ENCODE measurements at regions not wholly inside any gene's neighbourhood (a gene's known extent, or its start where the extent isn't known, plus 50 kb on each side); places are given as distances from the start of the nearest gene placed in this dataset.
A peak's percentile ranks its signal among the peaks of the same experiment; 100 is the strongest.
"Not testable (repeated sequence)": the region's sequence is repeated elsewhere in the genome, so short reads cannot be mapped to it uniquely, and the experiment has no call there.

DNA sequence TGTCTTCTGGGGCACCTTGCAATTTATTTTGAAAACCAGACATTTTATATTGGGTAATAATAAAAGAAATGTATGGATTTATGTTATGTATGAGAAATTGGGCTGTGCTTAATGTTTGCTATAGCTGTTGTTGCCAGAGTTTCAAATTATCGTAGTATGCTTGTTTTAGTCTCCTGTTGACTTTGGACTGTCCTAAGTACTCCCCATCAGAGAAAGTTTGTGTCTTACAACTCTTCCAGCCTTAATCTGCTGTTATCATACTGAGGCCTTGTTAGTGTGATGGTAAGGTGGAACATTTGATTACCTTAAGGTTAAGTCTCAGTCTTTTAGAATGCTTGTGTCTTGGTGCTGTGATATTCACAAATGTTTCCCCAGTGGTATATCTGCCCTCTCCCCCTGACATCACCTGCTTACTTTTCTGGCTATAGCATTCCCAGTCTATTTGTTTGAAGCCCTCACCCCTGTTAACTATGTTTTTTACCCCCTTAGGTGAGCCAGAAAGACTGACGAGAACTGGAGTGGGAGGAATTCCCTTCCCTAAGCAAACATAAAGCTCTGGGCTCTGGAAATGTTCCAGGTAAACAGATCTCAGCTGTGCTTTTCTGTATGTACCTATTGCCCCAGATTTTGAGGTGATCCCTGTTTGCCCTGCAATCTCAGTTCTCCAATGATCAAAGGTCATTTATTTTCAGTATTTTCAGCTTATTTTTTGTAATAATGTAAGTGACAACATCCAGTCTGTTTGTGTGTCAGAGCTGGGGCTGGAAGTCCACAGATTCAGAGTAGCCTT is 581.1 kb upstream of the CITED2 start:
- DNase-seq: peak; percentile 41 to 79

DNA sequence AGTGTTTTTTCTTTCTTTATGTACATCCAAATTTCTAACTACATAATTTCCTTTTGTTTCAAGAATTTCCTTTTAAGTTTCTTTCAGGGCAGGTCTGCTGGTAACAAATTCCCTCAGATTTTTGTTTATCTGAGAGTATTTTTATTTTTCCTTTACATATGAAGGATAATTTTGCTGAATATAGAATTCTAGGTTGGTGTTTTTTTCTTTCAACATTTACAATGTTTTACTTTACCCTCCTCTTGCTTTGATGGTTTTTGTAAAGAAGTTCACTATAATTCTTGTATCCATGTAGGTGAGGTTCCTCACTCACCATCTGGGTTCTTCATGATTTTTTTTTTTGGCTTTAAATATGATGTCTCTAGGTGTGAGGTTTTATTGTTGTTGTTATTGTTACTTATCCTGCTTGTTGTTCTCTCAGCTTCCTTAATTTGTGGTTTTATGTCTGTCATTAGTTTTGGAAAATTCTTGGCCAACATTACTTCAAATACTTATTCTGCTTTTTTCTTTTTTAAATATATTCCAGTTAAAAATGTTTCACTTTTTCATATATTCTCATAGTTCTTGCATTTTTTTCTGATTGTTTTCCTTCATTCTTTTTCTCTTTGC is 580.1 kb upstream of the CITED2 start:
- no peak for DNase-seq

DNA sequence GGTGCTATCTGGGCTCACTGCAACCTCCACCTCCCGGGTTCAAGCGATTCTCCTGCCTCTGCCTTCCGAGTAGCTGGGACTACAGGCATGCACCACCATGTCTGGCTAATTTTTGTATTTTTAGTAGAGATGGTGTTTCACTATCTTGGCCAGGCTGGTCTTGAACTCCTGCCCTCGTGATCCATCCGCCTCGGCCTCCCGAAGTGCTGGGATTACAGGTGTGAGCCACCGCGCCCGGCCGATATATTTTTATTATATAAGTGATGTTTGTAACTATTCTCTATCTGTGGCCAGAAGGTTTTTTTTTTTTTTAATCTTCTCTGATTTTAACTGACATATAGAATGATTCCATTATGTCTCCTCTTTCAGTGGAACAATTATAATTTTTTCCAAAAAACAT is 579.3 kb upstream of the CITED2 start:
- DNase-seq: not testable (repeated sequence)

DNA sequence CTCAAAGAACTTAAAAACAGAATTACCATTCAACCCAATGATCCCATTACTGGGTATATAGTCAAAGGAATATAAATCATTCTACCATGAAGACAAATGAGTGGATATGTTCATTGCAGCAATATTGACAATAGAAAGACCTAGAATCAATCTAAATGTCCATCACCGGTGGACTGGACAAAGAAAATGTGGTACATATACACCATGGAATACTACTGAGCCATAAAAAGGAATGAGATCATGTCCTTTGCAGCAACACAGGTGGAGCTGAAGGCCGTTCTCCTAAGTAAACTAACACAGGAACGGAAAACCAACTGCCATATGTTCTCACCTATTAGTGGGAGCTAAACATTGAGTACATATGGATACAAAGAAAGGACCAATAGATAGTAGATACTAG is 576.7 kb upstream of the CITED2 start:
- DNase-seq: no peak

DNA sequence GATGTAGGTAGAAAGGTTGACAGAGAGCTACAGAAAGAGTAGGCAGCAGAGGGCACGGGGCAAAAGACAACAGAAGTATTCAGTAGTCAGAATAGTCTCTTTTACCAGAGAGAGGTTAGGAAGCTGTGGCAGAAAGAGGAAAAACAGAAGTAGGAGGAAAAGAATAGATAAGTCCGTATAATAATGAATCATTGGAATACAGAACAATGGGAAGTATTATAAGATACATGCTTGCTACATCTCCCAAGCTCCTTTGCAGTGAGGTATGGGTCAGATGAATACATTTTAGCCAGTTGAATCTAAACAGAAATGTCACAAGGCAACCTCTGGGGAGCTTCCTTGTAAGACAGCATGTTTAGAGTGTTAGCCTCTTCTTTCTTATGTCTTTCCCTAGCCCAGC is 570.5 kb upstream of the CITED2 start:
- no peak for DNase-seq

DNA sequence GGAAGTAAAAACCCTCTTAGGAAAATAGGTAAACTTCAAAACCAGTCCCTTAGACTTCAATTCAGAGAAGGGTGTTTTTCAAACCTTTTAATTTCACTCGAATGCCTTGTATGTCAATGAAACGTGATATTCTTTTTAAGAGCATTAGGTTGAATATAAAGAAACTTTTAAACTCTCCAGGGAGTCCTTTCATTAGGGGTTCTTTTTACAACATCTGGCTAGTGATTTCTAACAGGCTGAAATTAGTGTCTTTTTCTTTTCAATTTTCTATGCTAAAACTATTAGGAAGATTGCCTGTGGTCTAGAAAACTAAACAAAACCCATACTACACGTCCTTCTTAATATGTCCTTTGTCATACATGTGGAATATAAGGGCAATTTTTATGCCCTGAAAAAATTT is 569.7 kb upstream of the CITED2 start:
- DNase-seq: peak in 1 of 2 experiments; percentile 24

DNA sequence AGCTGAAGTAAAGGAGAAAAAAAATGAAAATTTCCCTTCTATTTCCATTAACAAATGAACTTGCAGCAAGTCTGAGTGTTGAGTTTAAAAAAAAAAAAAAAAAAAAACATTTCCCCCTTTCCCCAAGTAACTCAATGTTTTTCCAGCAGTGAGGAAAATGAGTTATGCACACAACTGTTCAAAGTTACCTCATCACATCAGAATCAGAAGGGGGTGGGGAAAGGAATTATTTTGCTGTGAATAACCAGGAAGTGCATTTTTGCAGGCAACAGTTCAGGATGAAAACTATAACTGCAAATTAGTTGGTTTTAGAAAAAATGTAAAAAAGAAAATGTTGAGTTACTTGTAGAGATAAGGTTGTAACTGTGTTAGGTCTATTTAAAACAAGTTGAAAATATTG is 568.9 kb upstream of the CITED2 start:
- DNase-seq: peak in 1 of 2 experiments; percentile 6

DNA sequence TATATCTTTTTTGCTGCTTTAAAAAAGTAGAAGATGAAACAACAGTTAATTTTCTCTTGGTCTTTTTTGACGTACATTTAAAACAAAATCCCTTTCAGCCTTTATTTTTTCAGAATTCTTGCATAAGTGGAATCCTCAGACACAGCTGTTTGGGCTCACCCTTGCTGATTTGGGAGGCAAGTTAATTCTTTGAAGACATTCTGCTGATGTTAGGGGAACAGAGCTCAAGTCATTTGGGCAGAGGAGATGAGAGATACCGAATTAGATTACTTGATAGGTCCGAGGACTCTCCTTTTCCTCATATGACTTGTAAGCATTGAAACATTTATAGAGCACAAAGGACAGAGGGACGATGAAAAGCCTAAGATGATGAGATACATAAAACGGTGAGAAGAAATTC is 567.9 kb upstream of the CITED2 start:
- no peak for DNase-seq

DNA sequence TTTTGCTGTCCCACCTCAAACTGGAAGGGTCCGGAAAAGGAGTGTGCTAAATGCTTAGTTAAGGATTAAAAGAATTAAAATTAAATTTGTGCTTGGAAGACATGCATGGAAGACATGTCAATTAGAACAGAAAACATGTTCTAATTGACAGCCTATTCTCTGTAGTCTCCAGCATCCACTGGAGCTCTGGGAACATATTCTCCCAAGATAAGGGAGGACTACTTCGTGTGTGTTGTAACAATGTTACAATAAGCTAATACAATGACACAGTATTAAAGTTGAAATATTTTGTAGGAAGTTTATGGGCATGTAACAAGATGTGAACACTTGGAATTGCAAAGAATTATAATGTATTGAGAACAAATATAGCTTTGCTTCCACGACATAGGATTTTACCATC is 567.4 kb upstream of the CITED2 start:
- DNase-seq: no peak

DNA sequence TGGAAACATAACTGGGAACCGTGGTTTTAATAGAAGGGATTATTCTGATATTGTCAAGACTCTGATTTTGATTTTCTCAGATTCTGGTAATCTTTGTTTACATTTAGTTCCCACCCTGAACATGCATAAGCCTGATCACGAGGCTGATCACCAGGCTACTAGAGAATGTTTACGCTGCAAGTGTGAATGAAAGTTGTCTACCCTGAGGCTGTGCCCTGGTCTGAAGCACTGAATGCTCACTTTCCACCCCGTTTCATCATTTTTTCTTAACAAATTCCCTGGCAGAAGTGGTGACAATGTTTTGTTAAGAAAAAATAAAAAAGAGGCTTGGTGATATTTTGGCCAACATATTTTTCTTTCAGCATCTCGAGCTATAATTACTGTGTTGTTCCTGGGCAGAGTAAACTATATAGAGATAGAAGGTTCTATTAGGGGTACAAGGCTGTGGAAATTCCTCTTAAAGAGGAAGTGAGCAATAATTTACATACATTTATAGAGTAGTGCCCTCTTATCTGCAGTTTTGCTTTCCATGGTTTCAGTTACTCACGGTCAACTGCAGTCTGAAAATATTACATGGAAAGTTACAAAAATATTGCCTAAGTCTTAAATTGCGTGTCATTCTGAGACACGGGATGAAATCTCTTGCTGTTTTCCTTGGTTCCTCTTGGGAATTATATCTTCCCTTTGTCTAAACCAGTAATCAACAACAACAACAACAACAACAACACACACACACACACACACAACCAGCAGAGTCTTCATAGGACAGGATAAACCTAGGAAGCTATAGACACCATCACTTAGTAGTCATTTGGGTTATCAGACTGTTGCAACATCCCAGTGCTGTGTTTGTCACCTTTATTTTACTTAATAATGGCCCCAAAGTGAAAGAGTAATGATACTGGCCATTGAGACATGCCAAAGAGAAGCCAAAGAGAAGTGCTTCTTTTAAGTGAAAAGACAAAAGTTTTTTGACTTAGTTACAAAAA is 566.6 kb upstream of the CITED2 start:
- DNase-seq: no peak

DNA sequence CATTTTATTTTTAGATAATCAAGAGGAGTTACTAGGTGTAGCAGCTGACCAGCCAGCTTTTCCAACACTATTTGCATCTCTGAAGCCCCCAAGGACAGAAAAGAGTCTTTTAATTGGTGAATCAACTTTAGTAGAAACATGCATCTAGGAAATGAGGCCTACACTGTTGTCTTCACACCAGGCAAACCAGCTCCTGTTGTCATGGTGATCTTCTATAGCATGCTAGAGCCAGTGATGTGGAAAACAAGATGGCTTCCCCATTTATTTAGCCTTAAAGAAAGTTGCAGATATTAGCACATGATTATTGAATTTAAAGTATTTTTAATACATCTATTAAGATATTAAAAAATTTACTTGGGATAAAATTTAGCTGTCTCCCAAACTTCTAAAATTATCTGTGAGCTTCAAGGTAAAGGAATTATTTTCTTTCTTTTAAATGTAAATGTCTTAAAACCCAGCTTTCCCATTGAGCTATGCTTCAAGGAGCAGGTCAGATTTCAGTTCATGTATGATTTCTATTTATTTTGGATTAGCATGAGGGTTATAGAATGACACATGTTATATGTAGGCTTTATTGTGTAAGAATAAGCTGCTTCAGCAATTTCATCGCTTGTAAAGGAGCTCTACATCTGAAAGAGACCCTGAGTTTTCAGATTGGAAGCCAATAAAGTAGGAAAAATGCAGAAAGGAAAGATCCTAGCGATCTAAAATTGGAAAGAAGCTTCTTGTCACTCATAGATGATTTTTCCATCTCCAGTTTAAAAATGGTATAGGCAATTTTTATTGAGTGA is 564.9 kb upstream of the CITED2 start:
- DNase-seq: no peak

DNA sequence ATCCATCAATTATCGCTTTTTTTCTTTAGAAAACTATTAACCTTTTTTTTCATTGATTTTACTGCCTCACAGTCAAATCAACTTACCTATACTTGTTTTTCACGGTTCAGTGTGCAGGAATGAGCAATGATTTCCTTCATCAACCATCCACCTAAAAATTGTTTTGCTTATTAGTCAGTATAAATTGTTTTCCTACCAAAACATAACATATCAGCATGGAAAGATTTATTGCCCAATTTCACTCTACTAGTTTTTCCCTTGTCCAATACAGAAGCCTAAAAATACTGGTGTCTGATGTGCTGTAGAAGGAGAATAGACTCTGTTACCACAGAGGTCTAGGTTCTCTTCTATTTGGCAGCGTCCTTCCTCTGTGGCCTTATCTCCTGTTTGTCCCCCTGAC is 558.2 kb upstream of the CITED2 start:
- DNase-seq: no peak

DNA sequence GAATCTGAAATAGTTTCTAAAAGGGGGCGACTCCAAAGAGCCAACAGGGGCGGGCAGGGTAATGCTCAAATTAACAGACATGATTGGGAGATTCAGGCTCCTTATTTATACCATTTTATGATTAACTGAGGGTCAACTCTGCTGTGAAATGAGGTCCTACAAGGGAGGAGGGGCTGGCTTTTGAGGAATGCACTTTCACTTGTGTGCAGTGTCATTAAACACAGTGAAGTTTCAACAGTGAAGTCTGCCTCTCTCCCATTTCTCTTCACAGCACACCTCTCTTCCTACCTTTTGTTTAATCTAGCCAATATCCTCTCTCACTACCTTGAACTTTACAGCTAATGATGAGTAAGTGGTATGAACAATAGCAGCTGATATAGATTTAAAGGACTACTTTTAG is 557.3 kb upstream of the CITED2 start:
- no peak for DNase-seq

DNA sequence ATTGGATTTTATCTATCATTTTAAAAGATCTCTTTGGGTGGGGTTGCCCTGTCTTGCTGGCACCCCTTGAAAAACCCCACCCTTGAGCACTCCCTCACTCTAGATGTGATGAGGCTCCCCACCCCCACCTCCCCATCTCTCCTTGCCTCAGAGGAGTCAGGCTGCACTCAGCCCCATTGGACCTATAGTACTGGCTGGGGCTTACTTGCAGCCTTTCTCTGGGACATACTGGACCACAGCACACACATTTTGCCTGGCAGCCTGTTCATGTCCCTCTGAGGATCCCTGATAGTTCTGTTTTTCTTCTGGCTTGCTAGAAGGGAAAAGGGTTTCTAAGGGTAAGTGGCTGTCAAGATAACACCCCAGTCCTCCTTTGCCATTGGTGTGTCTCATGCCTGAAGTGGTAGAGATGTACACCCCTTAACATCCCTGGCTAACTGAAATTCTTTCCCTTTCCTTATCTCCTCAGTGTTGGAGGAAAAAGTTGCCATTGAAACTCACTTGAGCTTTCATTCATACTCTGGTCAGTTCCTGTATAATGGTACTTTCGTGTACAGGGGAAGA is 553.4 kb upstream of the CITED2 start:
- DNase-seq: no peak

DNA sequence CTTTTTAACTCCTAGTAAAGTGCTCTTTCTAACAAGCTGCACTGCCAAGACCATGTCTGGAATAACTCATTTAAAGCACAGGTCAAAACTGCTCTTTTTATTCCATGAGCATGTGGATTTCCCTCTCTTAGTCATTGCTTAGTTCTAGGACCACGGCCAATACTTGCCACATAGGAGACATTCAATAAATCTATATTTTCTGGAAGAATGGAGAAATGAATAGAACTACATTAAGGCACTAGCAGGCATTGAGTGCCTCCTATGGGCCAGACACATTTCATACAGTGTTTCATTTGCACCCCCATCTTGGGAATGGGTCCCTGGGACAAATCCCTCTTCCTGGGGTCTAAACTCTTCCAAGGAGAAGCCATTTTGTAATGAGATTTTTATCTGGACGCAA is 552.8 kb upstream of the CITED2 start:
- DNase-seq: no peak

DNA sequence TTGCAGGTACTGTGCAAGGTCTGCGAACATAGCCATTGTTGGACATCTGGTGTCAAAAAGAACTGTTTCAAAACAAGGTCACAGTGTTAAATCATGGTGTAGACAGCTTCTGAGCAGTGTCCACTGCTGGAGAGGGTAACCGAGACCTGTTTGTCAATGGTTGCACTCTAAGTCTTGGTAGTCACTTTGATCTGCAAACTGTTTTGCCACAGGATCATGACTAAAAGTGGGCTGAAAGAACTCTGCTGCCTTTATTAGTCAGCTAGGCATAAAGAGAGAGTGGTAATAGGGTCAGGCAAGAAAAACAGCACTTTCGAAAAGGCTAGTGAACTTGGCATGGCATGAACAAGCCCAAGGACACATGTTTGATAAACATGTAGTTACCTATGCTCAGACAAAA is 552.3 kb upstream of the CITED2 start:
- no peak for DNase-seq

DNA sequence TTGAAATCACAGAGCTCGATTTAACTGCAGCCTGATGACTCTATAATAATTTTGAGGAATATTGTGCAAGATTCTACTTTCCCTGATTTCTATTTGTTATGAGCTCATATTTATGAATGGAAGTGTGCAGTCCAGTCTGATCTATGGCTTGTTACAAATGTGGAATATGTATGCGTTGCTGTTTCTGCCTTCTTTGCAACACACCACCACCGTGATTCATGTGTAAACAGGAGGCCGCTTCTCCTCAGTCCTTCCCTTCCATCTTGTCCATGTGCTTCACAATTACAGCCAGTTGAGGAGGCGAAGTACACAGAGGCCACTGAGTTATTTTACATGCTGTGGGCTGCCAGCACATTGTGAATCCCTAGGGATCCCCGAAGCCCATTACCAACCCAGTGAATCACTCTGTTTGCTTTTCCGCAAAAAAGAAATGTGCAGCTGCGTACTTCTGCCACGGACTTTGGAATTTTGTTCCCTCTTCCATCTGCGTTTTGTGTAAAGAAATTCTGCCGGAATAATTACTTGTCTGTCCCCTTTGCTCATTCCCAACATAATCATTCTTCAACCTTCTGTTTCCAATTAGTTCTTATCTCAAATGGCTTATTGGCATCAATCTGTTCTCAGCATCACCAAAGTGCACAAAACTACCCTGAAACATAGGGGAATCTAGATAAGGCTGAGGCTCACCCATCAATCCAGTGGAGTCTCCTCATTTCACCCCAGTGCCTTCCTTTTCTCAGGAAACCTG is 551.6 kb upstream of the CITED2 start:
- no peak for DNase-seq

DNA sequence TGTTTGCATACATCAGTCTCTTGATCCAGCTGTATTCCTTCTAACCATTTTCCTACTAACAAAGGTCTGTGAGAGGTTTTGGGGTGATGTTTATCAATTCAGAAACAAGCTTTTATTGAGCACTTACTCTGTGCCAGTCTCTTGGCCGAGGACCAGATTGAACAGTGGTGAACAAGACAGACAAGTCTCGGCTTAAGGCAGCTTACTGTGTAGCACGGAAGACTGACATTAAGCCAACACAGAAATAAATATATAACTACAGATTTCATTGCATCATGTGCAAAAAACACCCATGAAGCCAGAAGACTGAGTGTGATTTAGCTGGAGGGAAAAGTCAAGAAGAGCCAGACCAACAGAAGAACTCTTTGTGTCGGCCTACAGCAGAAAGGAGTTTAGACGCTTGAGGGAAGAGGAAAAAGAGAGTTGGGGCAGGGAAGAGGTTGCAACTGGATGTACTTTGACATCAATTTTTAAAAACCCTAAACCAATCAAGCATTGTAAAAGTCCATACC is 549.6 kb upstream of the CITED2 start:
- DNase-seq: no peak

DNA sequence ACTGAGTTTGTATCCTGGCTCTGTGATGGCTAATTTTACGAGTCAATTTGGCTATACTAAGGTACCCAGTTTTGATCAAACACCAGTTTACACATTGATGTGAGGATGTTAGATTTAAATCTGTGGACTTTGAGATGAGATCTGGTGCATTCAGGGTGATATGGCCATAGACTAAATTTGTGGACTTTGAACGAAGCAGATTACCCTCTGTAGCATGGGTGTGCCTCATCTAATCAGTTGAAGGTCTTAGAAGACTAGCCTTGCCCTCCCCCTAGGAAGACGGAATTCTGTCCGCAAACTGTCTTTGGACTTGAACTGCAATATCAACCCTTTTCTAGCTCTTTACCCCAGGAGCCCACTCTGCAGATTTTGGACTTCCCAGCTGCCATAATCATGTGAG is 547.8 kb upstream of the CITED2 start:
- DNase-seq: no peak

DNA sequence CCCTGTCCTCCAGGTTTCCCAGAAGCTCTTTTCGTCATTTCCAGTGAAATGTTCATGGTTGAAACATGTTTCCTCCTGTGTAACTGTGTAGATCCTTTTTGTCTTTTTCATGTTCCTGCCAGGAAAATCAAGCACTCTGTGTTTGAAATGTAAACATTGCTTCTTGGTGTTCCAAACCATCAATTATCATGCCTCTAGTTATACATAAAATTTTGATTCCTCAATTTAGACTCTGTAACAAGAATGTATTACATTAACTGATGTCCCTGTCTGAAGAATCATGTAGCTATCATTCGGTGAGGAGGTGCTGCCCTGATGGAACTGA is 546.3 kb upstream of the CITED2 start:
- peak in 1 of 2 experiments; percentile 3 for DNase-seq

DNA sequence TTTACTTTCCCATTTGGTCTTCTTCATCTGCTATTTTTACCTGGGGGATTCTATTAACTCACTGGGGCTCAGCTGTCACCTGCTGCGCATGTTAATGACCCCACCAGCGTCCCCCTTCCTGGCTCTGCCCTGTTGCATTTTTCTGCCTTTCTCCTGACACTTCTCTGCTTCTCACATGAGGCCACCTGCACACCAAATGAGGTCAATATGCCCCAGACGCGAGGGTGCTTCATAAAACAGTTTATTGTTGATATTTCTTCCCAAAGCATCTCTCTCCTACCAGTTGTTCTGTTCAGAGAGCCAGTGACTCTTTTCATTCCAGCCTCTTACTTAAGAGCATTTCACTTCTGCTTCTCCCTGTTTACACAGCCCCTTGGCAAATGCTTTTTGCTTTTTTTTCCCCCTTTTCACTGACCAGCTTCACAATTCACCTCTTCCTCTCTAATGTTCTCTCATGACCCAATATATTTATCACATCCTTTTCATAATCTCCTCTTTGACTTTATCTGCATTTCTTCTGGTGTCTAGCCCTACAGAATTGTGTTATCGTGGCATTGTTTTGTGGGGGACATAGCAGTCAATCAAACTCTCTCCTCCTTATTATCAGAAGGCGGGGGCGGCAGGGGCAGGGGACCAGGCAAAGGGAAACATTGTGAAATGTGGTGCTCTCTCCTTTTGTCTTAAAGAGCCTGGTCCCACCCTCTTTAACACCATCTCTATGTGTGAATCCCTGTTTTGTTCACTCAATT is 545.8 kb upstream of the CITED2 start:
- no peak for DNase-seq

All from NCI-H2081 (cell line).